Hepatocyte (in vitro differentiated cells): ENCODE measurements at regions not wholly inside any gene's neighbourhood (a gene's known extent, or its start where the extent isn't known, plus 50 kb on each side); places are given as distances from the start of the nearest gene placed in this dataset.

Experiments used
- CTCF ChIP-seq: fragments of 200-600 bp; sonication (generic); IDR thresholded peaks from 2 replicates; pipeline ENCODE4 v1.5.1; 2016; ENCODE audit warnings: antibody characterized with exemption, mild to moderate bottlenecking; ENCODE audit not compliant: poor library complexity
- EZH2 ChIP-seq: fragments of 200-600 bp; sonication (generic); IDR thresholded peaks from 2 replicates; pipeline ENCODE4 v1.6.1; 2016; ENCODE audit warnings: antibody characterized with exemption, mild to moderate bottlenecking, borderline replicate concordance
- EZH2phosphoT487 ChIP-seq: fragments of 200-600 bp; sonication (generic); IDR thresholded peaks from one replicate; pipeline ENCODE4 v1.6.1; 2018; ENCODE audit warnings: antibody characterized with exemption, mild to moderate bottlenecking, low read depth, moderate library complexity; ENCODE audit not compliant: unreplicated experiment, severe bottlenecking

- TF ChIP-seq CTCF (no peak), EZH2 (no peak), EZH2phosphoT487 (no peak)
Observed at GRCh38 chr12:95393191-95393790, 80.7 kb upstream of the METAP2 start.
